Progenitor cell of endocrine pancreas (in vitro differentiated cells): ENCODE measurements at regions not wholly inside any gene's neighbourhood (a gene's known extent, or its start where the extent isn't known, plus 50 kb on each side); places are given as distances from the start of the nearest gene placed in this dataset.

Experiments used
- DNase-seq: peaks from one replicate; pipeline ENCODE4 v3.0.0; 2021; ENCODE audit warnings: low spot score; ENCODE audit not compliant: unreplicated experiment
- H3K27ac Mint-ChIP-seq: 2 replicates; pipeline ENCODE4 v1.8.0; 2021; ENCODE audit warnings: mild to moderate bottlenecking, moderate library complexity, mixed read lengths
- H3K27me3 Mint-ChIP-seq: 2 replicates; pipeline ENCODE4 v1.8.0; 2021; ENCODE audit warnings: mixed read lengths
- H3K36me3 Mint-ChIP-seq: 2 replicates; pipeline ENCODE4 v1.8.0; 2022; ENCODE audit warnings: mixed read lengths; ENCODE audit not compliant: insufficient read depth
- H3K4me1 Mint-ChIP-seq: 2 replicates; pipeline ENCODE4 v1.8.0; 2021; ENCODE audit warnings: low read depth, mixed read lengths
- H3K4me3 Mint-ChIP-seq: 2 replicates; pipeline ENCODE4 v1.8.0; 2021; ENCODE audit warnings: low read depth, mild to moderate bottlenecking, moderate library complexity, mixed read lengths
- H3K9me3 Mint-ChIP-seq: 2 replicates; pipeline ENCODE4 v1.8.0; 2021; ENCODE audit warnings: low read depth, mixed read lengths
- TF ChIP-seq, protein P1 (sequence below): fragments of 200-600 bp; sonication (generic); IDR thresholded peaks from one replicate; pipeline ENCODE4 v1.5.0; 2021; ENCODE audit warnings: antibody characterized with exemption, mild to moderate bottlenecking; ENCODE audit not compliant: unreplicated experiment

DNA sequence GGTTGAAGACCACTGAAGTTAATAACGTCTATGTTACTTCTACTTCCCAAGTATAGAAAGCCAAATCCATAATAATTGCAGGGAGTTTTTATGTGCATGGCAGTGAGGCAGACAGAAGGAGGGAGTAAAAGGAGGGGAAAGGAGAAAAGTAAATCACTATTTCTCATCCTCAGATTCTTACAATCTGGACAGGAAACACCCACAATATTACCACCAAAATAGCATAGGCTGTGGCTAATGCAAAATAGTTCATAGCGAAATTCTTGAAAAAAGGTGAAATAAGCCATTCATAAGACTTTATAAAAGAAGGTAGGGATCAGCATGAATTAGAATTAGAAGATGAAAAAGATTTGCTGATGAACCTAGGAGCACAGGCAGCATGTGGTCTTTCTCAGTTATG is 128.1 kb downstream of the KCNJ2 start:
- TF ChIP-seq, protein P1, sequence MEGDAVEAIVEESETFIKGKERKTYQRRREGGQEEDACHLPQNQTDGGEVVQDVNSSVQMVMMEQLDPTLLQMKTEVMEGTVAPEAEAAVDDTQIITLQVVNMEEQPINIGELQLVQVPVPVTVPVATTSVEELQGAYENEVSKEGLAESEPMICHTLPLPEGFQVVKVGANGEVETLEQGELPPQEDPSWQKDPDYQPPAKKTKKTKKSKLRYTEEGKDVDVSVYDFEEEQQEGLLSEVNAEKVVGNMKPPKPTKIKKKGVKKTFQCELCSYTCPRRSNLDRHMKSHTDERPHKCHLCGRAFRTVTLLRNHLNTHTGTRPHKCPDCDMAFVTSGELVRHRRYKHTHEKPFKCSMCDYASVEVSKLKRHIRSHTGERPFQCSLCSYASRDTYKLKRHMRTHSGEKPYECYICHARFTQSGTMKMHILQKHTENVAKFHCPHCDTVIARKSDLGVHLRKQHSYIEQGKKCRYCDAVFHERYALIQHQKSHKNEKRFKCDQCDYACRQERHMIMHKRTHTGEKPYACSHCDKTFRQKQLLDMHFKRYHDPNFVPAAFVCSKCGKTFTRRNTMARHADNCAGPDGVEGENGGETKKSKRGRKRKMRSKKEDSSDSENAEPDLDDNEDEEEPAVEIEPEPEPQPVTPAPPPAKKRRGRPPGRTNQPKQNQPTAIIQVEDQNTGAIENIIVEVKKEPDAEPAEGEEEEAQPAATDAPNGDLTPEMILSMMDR, result no peak
- Mint-ChIP-seq H3K36me3 (no peaks in the 10 kb centered on the region), H3K9me3 (peaks cover 7% of the 10 kb centered on the region), H3K27me3 (no peaks in the 10 kb centered on the region), H3K4me1 (no peaks in the 10 kb centered on the region), H3K27ac (no peak overlapping the region), H3K4me3 (no peak overlapping the region)
- no peak for DNase-seq

DNA sequence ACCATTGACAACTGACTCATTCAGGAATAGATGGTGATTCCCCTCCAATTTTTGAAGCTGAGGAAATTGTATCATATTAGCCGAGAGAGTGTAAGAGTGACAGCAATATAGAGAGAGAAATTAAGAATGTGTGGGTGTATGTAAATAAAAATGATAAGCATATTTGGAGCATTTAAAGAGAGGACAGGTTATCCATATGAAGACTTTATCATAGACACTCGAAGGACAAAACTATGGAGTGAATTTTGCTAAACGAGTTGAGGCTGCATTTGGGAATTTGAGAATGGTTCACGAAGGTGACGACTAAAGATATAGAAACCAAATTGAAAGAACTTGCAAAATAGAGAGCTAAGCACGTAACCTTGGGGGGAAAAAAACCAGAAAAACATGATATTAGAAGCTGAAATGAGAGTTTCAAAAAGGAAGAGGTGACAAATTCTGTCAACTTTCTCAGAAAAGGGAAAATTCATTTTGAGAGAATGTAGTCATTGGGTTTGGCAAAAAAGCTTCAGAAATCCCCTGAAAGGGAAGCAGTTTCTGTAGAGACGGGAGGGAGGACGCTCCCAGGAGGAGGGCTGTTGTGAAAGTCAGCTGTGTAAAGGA is 129.7 kb downstream of the KCNJ2 start:
- Mint-ChIP-seq H3K27ac (no peak overlapping the region), H3K9me3 (peaks cover 7% of the 10 kb centered on the region), H3K36me3 (no peaks in the 10 kb centered on the region), H3K4me1 (no peaks in the 10 kb centered on the region), H3K4me3 (no peak overlapping the region), H3K27me3 (no peaks in the 10 kb centered on the region)
- TF ChIP-seq, protein P1, result no peak
- no peak for DNase-seq

DNA sequence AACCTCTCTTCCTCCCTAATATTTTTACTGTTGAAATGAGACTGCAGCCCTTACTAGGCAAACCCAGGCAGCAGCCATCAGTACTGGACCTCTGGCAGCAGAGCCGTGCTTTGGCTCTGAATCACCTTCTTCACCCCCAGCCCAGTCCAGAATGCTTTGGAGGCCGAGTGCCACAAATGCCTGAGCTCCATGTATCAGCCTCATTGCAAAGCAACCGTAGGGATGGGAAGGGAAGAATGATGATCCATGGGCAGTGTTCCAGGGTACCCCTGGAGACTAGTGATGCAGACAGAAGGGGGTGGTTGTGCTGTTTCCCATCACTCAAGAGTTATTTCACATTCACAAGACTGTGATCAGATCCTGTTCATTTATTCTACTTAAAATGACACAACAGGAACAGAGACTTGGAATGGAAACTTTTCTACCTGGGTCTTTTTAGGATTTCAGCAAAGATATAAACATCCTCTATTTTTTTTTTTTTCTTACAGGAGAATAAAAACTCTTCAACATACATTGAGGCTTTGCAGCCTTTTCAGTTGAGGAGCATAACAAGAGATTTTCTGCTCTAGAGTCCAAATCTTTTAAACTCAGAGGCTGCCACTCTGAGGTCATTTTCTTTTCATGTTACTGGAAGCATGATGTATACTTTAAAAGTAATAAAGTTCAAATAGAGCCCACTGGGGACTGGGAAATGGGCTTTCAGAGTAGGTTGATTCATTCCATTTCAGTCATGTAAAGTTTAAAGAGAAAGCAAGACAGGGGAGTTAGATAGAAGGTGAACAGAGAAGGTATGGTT is 138.3 kb downstream of the KCNJ2 start:
- peaks cover 6% of the 10 kb centered on the region for H3K4me1 Mint-ChIP-seq
- no peaks in the 10 kb centered on the region for H3K27me3 Mint-ChIP-seq
- H3K27ac Mint-ChIP-seq, result no peak overlapping the region
- no peaks in the 10 kb centered on the region for H3K36me3 Mint-ChIP-seq
- no peaks in the 10 kb centered on the region for H3K9me3 Mint-ChIP-seq
- no peak overlapping the region for H3K4me3 Mint-ChIP-seq
- no peak for DNase-seq
- TF ChIP-seq, protein P1, result no peak

DNA sequence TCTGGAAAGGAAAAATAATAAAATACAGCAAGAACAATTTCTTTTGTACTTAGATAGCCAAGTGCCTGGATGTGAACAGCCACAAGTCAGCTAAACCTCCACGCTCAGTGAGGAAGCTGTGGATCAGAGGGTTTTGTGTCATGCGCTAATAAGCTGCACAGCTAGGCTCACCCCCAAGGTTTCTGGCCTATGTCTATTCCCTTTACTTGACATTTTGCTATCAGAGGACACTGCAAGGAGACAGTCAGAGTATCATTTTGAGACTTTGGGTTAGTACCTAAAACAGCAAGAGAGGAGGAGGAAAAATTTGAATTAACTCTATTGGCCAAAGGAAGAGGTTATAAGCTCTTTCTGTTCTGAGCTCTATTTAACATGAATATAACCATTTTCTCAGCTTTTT is 139.3 kb downstream of the KCNJ2 start:
- H3K4me3 Mint-ChIP-seq, result no peak overlapping the region

DNA sequence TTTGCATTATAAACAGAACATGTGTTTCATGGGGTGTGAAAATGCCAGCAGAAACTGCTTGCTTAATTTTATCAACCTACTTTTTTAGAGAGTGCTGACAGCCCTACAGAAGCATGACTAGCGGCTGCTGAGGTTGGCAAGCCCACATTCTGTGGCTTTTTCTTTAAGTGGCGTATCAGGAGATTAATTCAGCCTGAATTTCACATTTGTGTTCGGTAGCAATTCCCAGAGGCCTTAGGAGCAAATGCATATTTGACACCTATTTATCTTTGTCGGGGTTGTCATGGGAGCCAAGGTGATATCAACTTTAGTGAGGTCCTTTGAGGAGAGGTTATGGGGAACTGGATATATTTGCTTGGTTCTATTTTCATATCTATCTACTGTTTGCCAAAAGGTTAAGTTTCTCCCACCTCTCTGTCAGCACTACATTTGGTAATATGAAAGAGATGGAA is 140.9 kb downstream of the KCNJ2 start:
- H3K9me3 Mint-ChIP-seq, result no peaks in the 10 kb centered on the region
- TF ChIP-seq, protein P1, result no peak
- no peaks in the 10 kb centered on the region for H3K36me3 Mint-ChIP-seq
- no peak overlapping the region for H3K27ac Mint-ChIP-seq
- H3K4me1 Mint-ChIP-seq, result peaks cover 6% of the 10 kb centered on the region
- no peak overlapping the region for H3K4me3 Mint-ChIP-seq
- DNase-seq, result no peak
- H3K27me3 Mint-ChIP-seq, result no peaks in the 10 kb centered on the region

More for the DNA sequence above, 139.3 kb downstream of the KCNJ2 start:
- TF ChIP-seq, protein P1, result no peak
- Mint-ChIP-seq H3K36me3 (no peaks in the 10 kb centered on the region), H3K9me3 (no peaks in the 10 kb centered on the region), H3K27ac (no peak overlapping the region), H3K27me3 (no peaks in the 10 kb centered on the region), H3K4me1 (peaks cover 6% of the 10 kb centered on the region)
- no peak for DNase-seq
